Naive thymus-derived CD8-positive, alpha-beta T cell (primary cell): ENCODE measurements at regions not wholly inside any gene's neighbourhood (a gene's known extent, or its start where the extent isn't known, plus 50 kb on each side); places are given as distances from the start of the nearest gene placed in this dataset.
"Not testable (repeated sequence)": the region's sequence is repeated elsewhere in the genome, so short reads cannot be mapped to it uniquely, and the experiment has no call there.

Experiments used
- ATAC-seq, 2 donors: fragments of 150-1000 bp; cut with Tn5 transposase in 1 of 2; sonication (Bioruptor Pico), chemical (Tn5 transposase) in 1 of 2; 1 replicate in 1 of 2; 2 replicates in 1 of 2; pipeline ENCODE4 v1.10.0; 2021; ENCODE audit warnings: mild to moderate bottlenecking in 2 of 2, moderate library complexity in 2 of 2
- POLR2A ChIA-PET: fragments of 350-600 bp; sonication (Branson Sonifier 250); formaldehyde crosslinking; loops from one replicate; lab custom pipeline; 2021; ENCODE audit warnings: antibody characterized with exemption; lab: Charles Lee
- DNase-seq, 10 donors: peaks; one replicate each; pipeline versions ENCODE4 v3.0.0 to v3.0.0-alpha.2; 2020 to 2022
- H3K27ac Mint-ChIP-seq, 10 donors: one replicate each; pipeline ENCODE4 v1.8.0; 2020 to 2022; ENCODE audit warnings: mild to moderate bottlenecking in 10 of 10, mixed read lengths in 10 of 10, moderate library complexity in 4 of 10, inconsistent platforms in 1 of 10
- H3K27me3 Mint-ChIP-seq, 5 donors: one replicate each; pipeline ENCODE4 v1.8.0; 2021 to 2022; ENCODE audit warnings: mixed read lengths in 5 of 5
- H3K36me3 Mint-ChIP-seq, 3 donors: one replicate each; pipeline ENCODE4 v1.8.0; 2020 to 2022; ENCODE audit warnings: mixed read lengths in 3 of 3, mild to moderate bottlenecking in 2 of 3, inconsistent platforms in 1 of 3
- H3K4me1 Mint-ChIP-seq, 4 donors: one replicate each; pipeline ENCODE4 v1.8.0; 2021 to 2022; ENCODE audit warnings: mixed read lengths in 4 of 4
- H3K4me3 Mint-ChIP-seq, 10 donors: one replicate each; pipeline ENCODE4 v1.8.0; 2020 to 2022; ENCODE audit warnings: mild to moderate bottlenecking in 10 of 10, mixed read lengths in 10 of 10, moderate library complexity in 6 of 10, inconsistent platforms in 1 of 10
- H3K9me3 Mint-ChIP-seq, 9 donors: one replicate each; pipeline ENCODE4 v1.8.0; 2020 to 2022; ENCODE audit warnings: mixed read lengths in 9 of 9, mild to moderate bottlenecking in 3 of 9, inconsistent platforms in 1 of 9, moderate library complexity in 1 of 9

DNA sequence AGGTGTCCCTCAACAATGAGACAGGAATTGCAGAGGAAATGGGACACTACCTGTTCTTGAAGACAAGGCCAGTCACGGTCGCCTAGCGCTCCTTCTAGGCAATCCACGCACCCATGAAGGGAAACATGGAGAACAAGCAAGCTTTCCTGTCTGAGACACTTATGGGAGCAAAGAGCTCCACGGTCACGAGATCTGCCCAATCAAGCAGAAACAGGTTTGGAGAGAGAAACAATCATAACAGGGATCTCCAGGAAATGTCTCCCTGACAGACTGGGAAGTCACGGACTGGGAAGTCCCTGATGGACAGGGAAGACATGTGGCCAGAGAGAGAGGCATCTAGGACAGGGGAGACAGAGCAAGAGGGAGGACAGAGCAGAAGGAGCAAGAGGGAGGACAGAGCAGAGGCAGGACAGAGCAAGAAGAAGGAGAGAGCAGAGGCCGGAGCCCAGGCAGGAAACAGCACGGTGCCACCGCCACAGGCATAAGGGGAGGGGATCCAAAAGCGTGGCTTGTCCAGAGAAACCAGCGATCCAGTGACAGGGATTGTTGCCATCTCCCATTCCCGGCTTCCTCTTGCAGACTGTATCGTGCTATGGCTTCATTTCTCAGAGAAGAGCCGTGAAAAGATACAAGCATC lies 167.8 kb upstream of the ZNF337 start:
- Mint-ChIP-seq H3K27me3 (peaks cover 29 to 86% (median 69%) of the 10 kb centered on the region in 5 donors), H3K4me3 (peak overlapping the region; percentile 1 to 80 (median 60)), H3K4me1 (peaks cover 37 to 77% (median 64%) of the 10 kb centered on the region in 4 donors), H3K27ac (peak overlapping the region in 2 of 10 donors; percentile 37 to 65), H3K9me3 (peaks cover 0 to 5% (median 0%) of the 10 kb centered on the region in 9 donors), H3K36me3 (peaks cover 0 to 5% (median 0%) of the 10 kb centered on the region in 3 donors)
- POLR2A ChIA-PET: no interaction called here
- DNase-seq: no peak
- no peak for ATAC-seq

DNA sequence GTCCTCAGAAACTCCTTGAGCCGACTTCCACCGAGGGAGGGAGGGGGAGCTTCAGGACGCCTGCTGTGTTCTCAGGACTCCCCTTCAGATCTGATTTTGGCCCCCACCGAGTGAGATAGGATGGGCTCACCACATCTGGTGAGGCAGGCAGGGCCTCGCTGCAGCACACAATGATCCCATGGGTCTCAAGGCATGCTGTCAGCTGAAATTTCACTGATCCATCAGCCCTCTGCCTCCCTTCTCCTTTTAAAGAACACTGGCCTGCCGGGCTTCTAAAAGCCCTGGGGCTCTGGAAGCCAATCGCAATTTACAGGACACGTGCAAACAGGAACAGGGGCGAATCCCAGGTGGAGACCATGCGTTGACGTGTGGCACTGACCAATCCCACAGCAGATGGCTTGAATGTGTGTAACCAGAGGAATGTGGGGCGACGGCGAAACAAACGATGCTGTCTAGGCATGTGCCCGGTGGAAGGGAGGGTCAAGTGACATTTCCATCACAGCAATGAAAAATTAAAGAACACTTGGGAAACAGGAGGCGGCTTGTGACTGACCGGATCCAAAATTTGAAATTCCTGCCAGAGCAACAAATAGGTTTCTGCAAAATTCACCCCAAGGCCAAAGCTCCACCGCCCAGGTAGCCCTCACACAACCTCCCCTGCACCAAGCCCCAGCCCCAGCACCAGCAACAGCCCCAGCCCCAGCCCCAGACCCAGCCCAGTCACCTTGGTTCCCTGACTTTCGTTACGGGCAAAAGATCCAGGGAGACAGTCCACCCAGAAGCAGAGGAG lies 167.1 kb upstream of the ZNF337 start:
- DNase-seq: no peak
- peaks cover 0 to 5% (median 2%) of the 10 kb centered on the region in 3 donors for H3K36me3 Mint-ChIP-seq

DNA sequence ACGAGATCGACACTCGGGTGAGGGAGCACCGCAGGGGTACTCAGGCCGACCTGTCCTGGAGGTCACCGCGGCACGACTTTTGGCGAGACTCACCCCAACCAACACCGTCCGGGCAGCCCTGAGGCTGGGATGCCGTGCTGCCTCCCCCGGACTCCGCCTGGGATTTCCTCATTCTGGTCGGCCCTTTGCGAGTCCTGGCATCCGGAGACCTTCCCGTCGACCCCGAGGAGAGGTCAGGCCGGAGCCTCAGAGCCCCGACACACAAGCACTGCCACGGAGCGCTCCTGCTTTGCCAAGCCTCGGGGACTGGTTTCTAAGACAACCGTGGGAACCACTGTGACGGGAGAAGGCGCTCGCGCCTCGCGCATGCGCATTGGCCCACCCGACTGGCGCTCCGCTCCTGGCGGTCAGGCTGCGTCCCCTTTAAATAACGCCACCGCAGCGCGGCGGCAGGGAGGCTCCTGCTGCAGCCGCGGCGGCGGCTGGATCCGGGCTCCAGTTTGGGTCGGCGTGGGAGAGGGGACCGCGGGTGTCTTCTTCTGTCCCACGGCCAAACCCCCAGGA lies 166.4 kb upstream of the ZNF337 start:
- ATAC-seq (peak in 1 of 2 donors; percentile 11), DNase-seq (peak; percentile 67 to 89 (median 76))
- peak overlapping the region; percentile 68 to 91 (median 82) for H3K4me3 Mint-ChIP-seq
- H3K9me3 Mint-ChIP-seq, POLR2A ChIA-PET, H3K36me3 Mint-ChIP-seq: not testable (repeated sequence)
- H3K27ac Mint-ChIP-seq: peak overlapping the region in 2 of 10 donors; percentile 49 to 85
- H3K4me1 Mint-ChIP-seq: peaks cover 37 to 76% (median 65%) of the 10 kb centered on the region in 4 donors
- peaks cover 33 to 90% (median 73%) of the 10 kb centered on the region in 5 donors for H3K27me3 Mint-ChIP-seq

More for the DNA sequence above, 167.1 kb upstream of the ZNF337 start:
- peak overlapping the region; percentile 68 to 91 (median 79) for H3K4me3 Mint-ChIP-seq
- peaks cover 32 to 87% (median 70%) of the 10 kb centered on the region in 5 donors for H3K27me3 Mint-ChIP-seq
- peak overlapping the region in 2 of 10 donors; percentile 49 to 65 for H3K27ac Mint-ChIP-seq
- POLR2A ChIA-PET: no interaction called here
- no peak for ATAC-seq
- H3K4me1 Mint-ChIP-seq: peaks cover 37 to 79% (median 67%) of the 10 kb centered on the region in 4 donors
- peaks cover 0 to 6% (median 0%) of the 10 kb centered on the region in 9 donors for H3K9me3 Mint-ChIP-seq

DNA sequence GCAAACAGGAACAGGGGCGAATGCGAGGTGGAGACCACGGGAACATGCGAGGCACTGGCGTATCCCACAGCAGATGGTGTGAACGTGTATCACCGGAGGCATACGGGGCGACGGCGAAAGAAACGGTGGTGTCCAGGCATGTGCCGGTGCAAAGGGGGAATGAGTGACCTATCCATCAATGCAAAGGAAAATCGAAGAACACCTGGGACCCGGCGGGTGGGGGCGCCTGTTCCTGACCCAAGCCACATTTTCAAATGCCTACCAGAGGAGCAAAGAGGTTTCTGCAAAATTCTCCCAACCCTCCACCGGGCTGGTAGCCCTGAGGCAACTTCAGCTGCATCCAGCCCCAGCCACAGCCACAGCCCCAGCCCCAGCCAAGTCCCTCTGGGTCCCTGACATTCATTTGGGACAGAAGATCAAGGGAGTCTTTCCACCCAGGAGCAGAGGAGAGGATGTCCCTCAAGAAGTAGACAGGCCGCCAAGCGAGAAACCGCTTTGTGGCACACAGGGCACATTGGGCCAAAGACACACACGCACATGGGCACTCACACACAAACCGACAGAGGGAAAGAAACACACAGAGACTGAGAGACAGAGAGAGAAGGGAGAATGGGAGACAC lies 164.0 kb upstream of the ZNF337 start:
- DNase-seq: no peak
- H3K27me3 Mint-ChIP-seq: peaks cover 34 to 94% (median 74%) of the 10 kb centered on the region in 5 donors
- peaks cover 38 to 69% (median 55%) of the 10 kb centered on the region in 4 donors for H3K4me1 Mint-ChIP-seq
- peak overlapping the region in 2 of 10 donors; percentile 43 to 75 for H3K27ac Mint-ChIP-seq
- no peak for ATAC-seq
- peaks cover 0 to 5% (median 4%) of the 10 kb centered on the region in 3 donors for H3K36me3 Mint-ChIP-seq
- H3K9me3 Mint-ChIP-seq: peaks cover 0 to 7% (median 0%) of the 10 kb centered on the region in 9 donors
- peak overlapping the region; percentile 68 to 91 (median 82) for H3K4me3 Mint-ChIP-seq
- POLR2A ChIA-PET: no interaction called here

DNA sequence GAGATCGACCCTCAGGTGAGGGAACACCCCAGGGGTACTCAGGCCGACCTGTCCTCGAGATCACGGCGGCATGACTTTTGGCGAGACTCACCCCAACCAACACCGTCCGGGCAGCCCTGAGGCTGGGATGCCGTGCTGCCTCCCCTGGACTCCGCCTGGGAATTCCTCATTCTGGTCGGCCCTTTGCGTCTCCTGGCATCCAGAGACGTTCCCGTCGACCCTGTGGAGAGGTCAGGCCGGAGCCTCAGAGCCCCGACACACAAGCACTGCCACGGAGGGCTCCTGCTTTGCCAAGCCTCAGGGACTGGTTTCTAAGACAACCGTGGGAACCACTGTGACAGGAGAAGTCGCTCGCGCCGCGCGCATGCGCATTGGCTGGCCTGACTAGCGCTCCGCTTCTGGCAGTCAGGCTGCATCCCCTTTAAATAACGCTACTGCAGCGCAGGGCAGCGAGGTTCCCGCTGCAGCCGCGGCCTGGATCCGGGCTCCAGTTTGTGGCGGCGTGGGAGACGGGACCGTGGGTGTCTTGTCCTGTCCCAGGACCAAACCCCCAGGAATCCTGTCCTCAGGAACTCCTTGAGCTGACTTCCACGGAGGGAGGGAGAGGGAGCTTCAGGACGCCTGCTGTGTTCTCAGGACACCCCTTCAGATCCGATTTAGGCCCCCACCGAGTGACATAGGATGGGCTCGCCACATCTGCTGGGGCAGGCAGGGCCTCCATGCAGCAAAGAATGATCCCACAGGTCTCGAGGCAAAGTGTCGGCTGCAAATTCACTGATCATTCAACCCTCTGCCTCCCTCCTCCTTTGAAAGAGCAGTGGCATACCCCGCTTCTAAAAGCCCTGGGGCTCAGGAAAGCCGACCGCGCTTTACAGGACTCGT lies 163.2 kb upstream of the ZNF337 start:
- Mint-ChIP-seq H3K27me3 (peaks cover 31 to 93% (median 67%) of the 10 kb centered on the region in 5 donors), H3K4me3 (peak overlapping the region; percentile 8 to 91 (median 76)), H3K36me3 (peaks cover 0 to 5% (median 4%) of the 10 kb centered on the region in 3 donors), H3K4me1 (peaks cover 31 to 61% (median 48%) of the 10 kb centered on the region in 4 donors), H3K9me3 (peaks cover 0 to 7% (median 0%) of the 10 kb centered on the region in 9 donors), H3K27ac (peak overlapping the region in 2 of 10 donors; percentile 24 to 75)
- ATAC-seq: peak; percentile 72 to 76
- POLR2A ChIA-PET: no interaction called here
- peak; percentile 56 to 89 (median 72) for DNase-seq

DNA sequence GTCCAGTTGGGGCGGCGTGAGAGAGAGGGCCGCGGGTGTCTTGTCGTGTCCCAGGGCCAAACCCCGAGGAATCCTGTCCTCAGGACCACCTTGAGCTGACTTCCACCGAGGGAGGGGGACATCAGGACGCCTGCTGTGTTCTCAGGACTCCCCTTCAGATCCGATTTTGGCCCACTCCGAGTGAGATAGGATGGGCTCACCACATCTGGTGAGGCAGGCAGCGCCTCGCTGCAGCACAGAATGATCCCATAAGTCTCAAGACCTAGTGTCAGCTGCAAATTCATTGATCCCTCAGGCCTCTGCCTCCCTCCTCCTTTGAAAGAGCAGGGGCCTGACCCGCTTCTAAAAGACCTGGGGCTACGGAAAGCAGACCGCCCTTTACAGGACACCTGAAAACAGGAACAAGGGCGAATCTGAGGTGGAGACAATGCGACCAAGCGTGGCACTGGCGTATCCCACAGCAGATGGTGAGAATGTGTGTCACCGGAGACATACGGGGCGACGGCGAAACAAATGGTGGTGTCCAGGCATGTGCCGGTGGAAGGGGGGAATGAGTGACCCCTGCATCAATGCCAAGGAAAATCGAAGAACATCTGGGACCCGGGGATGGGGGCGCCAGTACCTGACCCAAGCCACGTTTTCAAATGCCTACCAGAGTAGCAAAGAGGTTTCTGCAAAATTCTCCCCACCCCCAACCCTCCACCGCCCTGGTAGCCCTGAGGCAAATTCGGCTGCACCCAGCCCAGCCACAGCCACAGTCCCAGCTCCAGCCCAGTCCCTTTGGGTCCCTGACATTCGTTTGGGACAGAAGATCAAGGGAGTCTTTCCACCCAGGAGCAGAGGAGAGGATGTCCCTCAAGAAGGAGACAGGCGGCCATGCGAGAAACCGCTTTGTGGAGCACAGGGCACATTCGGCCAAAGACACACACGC lies 162.1 kb upstream of the ZNF337 start:
- Mint-ChIP-seq H3K27ac (peak overlapping the region in 1 of 10 donors; percentile 25), H3K4me1 (peaks cover 32 to 66% (median 45%) of the 10 kb centered on the region in 4 donors), H3K9me3 (peaks cover 0 to 9% (median 0%) of the 10 kb centered on the region in 9 donors), H3K4me3 (peak overlapping the region in 9 of 10 donors; percentile 18 to 91 (median 61)), H3K27me3 (peaks cover 27 to 93% (median 60%) of the 10 kb centered on the region in 5 donors), H3K36me3 (peaks cover 0 to 5% (median 4%) of the 10 kb centered on the region in 3 donors)
- POLR2A ChIA-PET: interaction anchor here (0.7 kb wide), 2 partner anchors 865 to 1558 kb away, joined by 3 read pairs; no protein-coding TSS in a partner anchor
- DNase-seq (peak in 2 of 10 donors; percentile 11 to 59), ATAC-seq (no peak)

DNA sequence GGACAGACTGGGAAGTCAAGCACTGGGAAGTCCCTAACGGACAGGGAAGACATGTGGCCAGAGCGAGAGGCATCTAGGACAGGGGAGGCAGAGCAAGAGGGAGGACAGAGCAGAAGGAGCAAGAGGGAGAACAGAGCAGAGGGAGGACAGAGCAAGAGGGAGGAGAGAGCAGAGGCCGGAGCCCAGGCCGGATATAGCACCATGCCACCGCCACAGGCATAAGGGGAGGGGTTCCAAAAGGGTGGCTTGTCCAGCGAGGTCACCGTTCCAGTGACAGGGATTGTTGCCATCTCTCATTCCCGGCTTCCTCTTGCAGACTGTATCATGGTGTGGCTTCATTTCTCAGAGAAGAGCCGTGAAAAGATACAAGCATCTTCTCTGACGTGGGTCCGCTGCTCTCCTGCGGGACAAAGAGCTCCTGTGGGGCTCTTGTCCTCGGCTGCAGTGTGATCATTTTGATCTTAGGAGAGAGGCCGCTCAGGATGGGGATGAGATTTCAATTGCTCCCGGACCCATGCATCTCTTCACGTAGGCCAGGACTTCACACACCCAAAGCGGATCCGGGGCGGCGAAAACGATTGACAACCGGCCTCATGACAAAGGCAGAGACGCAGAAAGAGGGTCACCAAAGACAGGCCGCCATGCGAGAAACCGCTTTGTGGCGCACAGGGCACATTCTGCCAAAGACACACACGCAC lies 160.6 kb upstream of the ZNF337 start:
- Mint-ChIP-seq H3K27ac (peak overlapping the region in 1 of 10 donors; percentile 41), H3K27me3 (peaks cover 24 to 89% (median 56%) of the 10 kb centered on the region in 5 donors), H3K4me3 (peak overlapping the region in 7 of 10 donors; percentile 11 to 76 (median 56)), H3K4me1 (peaks cover 30 to 62% (median 39%) of the 10 kb centered on the region in 4 donors)
- POLR2A ChIA-PET, H3K9me3 Mint-ChIP-seq, ATAC-seq, H3K36me3 Mint-ChIP-seq: not testable (repeated sequence)
- peak in 1 of 10 donors; percentile 45 for DNase-seq

DNA sequence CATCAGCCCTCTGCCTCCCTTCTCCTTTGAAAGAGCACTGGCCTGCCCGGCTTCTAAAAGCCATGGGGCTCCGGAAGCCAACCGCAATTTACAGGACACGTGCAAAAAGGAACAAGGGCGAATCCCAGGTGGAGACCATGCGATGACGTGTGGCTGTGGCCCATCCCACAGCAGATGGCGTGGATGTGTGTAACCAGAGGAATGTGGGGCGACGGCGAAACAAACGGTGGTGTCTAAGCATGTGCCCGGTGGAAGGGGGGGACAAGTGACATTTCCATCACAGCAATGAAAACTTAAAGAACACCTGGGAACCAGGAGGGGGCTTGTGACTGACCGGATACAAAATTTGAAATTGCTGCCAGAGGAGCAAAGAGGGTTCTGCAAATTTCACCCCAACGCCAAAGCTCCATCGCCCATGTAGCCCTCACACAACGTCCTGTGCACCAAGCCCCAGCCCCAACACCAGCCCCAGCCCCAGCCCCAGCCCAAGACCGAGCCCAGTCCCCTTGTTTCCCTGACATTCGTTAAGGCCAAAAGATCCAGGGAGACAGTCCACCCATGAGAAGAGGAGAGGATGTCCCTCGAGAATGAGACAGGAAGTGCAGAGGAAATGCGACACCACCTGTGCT lies 159.7 kb upstream of the ZNF337 start:
- peaks cover 27 to 53% (median 32%) of the 10 kb centered on the region in 4 donors for H3K4me1 Mint-ChIP-seq
- peak overlapping the region in 4 of 10 donors; percentile 46 to 76 (median 56) for H3K4me3 Mint-ChIP-seq
- DNase-seq (peak in 1 of 10 donors; percentile 52), ATAC-seq (no peak)
- H3K9me3 Mint-ChIP-seq: peaks cover 0 to 5% (median 0%) of the 10 kb centered on the region in 9 donors
- peak overlapping the region in 1 of 10 donors; percentile 8 for H3K27ac Mint-ChIP-seq
- POLR2A ChIA-PET: no interaction called here
- H3K36me3 Mint-ChIP-seq: peaks cover 0 to 4% (median 0%) of the 10 kb centered on the region in 3 donors
- peaks cover 24 to 87% (median 53%) of the 10 kb centered on the region in 5 donors for H3K27me3 Mint-ChIP-seq

DNA sequence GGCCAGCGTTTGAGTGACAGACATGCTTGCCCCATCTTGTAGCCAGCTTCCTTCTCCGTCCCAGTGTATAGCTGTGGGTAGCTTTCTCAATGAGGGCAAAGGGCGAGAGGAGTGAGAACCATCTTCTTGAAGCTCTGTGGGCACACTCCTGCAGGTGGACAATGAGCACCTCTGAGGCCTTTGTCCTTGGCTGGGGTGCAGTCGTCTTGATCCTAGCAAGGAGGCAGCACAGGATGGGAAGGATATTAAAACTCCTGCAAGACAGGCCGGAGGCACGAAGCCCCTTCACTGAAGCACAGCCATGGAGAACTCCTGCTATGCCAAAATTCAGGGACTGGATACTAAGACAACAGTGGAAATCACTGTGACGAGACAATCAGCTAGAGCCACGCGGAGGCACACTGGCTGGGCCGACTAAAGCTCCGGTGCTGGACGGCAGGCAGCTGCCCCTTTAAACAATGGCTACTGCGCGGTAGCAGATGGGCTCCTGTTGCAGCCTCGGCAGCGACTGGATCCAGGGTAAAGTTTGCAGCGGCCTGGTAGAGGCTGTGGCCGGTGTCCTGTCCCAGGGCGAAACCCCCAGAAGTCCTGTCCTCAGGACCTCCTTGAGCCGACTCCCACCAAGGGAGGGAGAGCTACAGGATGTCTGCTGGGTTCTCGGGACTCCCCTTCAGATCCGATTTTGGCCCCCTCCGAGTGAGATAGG lies 159.0 kb upstream of the ZNF337 start:
- peak overlapping the region in 2 of 10 donors; percentile 51 to 56 for H3K4me3 Mint-ChIP-seq
- peak in 1 of 10 donors; percentile 43 for DNase-seq
- H3K27ac Mint-ChIP-seq, H3K36me3 Mint-ChIP-seq, ATAC-seq, H3K9me3 Mint-ChIP-seq, POLR2A ChIA-PET: not testable (repeated sequence)
- H3K27me3 Mint-ChIP-seq: peaks cover 21 to 81% (median 46%) of the 10 kb centered on the region in 5 donors
- peaks cover 23 to 45% (median 25%) of the 10 kb centered on the region in 4 donors for H3K4me1 Mint-ChIP-seq
